Esophagus squamous epithelium (tissue), 4 donors: ENCODE measurements at regions not wholly inside any gene's neighbourhood (a gene's known extent, or its start where the extent isn't known, plus 50 kb on each side); places are given as distances from the start of the nearest gene placed in this dataset.

Experiments
- POLR2A ChIP-seq, 4 donors: fragments of 450-650 bp; IDR thresholded peaks; one replicate each; pipeline ENCODE4 v1.6.1; 2017; ENCODE audit warnings: antibody characterized with exemption in 4 of 4, mild to moderate bottlenecking in 4 of 4, moderate library complexity in 3 of 4
- TF ChIP-seq, protein P1 (sequence below), 6 experiments: fragments of 450-650 bp in 4 of 6; fragments of 200-600 bp in 2 of 6; sonication (generic) in 2 of 6; IDR thresholded peaks; one replicate each; pipeline ENCODE4 v1.5.1; 2016 to 2019; ENCODE audit warnings: antibody characterized with exemption in 6 of 6, mild to moderate bottlenecking in 4 of 6, moderate library complexity in 4 of 6

GRCh38 chr5:96067251-96067650, 105.6 kb upstream of the ELL2 start:
- TF ChIP-seq, protein P1, sequence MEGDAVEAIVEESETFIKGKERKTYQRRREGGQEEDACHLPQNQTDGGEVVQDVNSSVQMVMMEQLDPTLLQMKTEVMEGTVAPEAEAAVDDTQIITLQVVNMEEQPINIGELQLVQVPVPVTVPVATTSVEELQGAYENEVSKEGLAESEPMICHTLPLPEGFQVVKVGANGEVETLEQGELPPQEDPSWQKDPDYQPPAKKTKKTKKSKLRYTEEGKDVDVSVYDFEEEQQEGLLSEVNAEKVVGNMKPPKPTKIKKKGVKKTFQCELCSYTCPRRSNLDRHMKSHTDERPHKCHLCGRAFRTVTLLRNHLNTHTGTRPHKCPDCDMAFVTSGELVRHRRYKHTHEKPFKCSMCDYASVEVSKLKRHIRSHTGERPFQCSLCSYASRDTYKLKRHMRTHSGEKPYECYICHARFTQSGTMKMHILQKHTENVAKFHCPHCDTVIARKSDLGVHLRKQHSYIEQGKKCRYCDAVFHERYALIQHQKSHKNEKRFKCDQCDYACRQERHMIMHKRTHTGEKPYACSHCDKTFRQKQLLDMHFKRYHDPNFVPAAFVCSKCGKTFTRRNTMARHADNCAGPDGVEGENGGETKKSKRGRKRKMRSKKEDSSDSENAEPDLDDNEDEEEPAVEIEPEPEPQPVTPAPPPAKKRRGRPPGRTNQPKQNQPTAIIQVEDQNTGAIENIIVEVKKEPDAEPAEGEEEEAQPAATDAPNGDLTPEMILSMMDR (IDR thresholded peaks at IDR 0.05), result no peak
- TF ChIP-seq POLR2A (IDR thresholded peaks at IDR 0.05), result no peak
